Activated CD4-positive, alpha-beta T cell treated with anti-CD3 and anti-CD28 coated beads, Interleukin-2, amount 10 ng/mL, durations not matched to agents 7 days and 5 days (primary cell): ENCODE measurements at regions not wholly inside any gene's neighbourhood (a gene's known extent, or its start where the extent isn't known, plus 50 kb on each side); places are given as distances from the start of the nearest gene placed in this dataset.
"Not testable (repeated sequence)": the region's sequence is repeated elsewhere in the genome, so short reads cannot be mapped to it uniquely, and the experiment has no call there.

Experiments used
- CTCF ChIA-PET: fragments of 350-600 bp; sonication (Branson Sonifier 250); formaldehyde crosslinking; loops from one replicate; lab custom pipeline; 2021; ENCODE audit warnings: antibody characterized with exemption; lab: Charles Lee
- POLR2A ChIA-PET: fragments of 350-600 bp; sonication (Branson Sonifier 250); formaldehyde crosslinking; loops from one replicate; lab custom pipeline; 2021; ENCODE audit warnings: antibody characterized with exemption; lab: Charles Lee
- DNase-seq: peaks from one replicate; pipeline ENCODE4 v3.0.0-alpha.2; 2020
- H3K27ac Mint-ChIP-seq: one replicate; pipeline ENCODE4 v1.8.0; 2021; ENCODE audit warnings: mild to moderate bottlenecking, moderate library complexity, mixed read lengths
- H3K27me3 Mint-ChIP-seq: one replicate; pipeline ENCODE4 v1.8.0; 2021; ENCODE audit warnings: mixed read lengths
- H3K36me3 Mint-ChIP-seq: one replicate; pipeline ENCODE4 v1.8.0; 2021; ENCODE audit warnings: low read depth, mixed read lengths
- H3K4me1 Mint-ChIP-seq: one replicate; pipeline ENCODE4 v1.8.0; 2021; ENCODE audit warnings: mixed read lengths
- H3K4me3 Mint-ChIP-seq: one replicate; pipeline ENCODE4 v1.8.0; 2021; ENCODE audit warnings: mild to moderate bottlenecking, moderate library complexity, mixed read lengths
- H3K9me3 Mint-ChIP-seq: one replicate; pipeline ENCODE4 v1.8.0; 2021; ENCODE audit warnings: mixed read lengths

DNA sequence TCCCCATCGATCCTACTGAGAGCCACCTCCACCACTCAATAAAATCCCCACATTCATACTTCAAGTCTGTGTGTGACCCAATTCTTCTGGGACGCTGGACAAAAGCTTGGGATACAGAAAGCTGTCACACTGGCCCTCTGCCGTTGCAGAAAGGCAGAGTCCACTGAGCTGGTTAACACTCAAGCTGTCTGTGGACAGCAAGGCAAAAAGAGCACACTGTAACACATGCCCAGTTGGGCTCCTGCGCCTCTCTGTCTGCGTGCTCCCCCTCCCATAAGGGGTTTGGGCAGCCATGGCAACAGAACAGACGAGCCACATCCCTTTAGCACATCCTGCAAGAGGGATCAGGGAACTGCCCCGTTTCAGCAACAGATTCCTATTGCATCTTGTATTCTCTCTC lies 106.9 kb upstream of the RGPD4 start:
- no peak overlapping the region for H3K27ac Mint-ChIP-seq
- no peaks in the 10 kb centered on the region for H3K36me3 Mint-ChIP-seq
- no peak for DNase-seq
- no peaks in the 10 kb centered on the region for H3K27me3 Mint-ChIP-seq
- no peak overlapping the region for H3K4me3 Mint-ChIP-seq
- no peaks in the 10 kb centered on the region for H3K4me1 Mint-ChIP-seq
- ChIA-PET POLR2A (no interaction called here), CTCF (no interaction called here)
- H3K9me3 Mint-ChIP-seq, result no peaks in the 10 kb centered on the region

DNA sequence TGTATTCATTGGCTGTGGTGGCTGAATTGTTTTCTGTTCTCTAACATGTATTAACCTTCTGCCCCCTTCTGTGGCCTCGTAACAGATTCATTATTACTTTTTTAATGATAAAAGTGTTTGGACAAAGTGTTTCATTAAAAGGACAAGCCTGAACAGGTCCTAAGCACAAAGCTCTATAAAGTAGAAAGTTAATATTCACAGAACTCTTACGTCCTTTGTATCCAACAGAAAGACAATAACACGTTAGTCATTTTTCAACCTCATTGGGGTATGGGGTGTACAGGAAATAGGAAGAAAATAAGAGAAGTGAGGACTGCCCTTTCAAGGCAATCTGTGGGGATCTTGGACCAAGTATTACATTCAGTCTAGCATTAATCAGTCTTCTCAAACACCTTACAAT lies 105.5 kb upstream of the RGPD4 start:
- no peak for DNase-seq
- H3K36me3 Mint-ChIP-seq, result no peaks in the 10 kb centered on the region
- H3K4me3 Mint-ChIP-seq, result no peak overlapping the region
- POLR2A ChIA-PET, result no interaction called here
- CTCF ChIA-PET, result no interaction called here
- no peaks in the 10 kb centered on the region for H3K9me3 Mint-ChIP-seq
- H3K4me1 Mint-ChIP-seq, result no peaks in the 10 kb centered on the region
- no peaks in the 10 kb centered on the region for H3K27me3 Mint-ChIP-seq
- no peak overlapping the region for H3K27ac Mint-ChIP-seq

DNA sequence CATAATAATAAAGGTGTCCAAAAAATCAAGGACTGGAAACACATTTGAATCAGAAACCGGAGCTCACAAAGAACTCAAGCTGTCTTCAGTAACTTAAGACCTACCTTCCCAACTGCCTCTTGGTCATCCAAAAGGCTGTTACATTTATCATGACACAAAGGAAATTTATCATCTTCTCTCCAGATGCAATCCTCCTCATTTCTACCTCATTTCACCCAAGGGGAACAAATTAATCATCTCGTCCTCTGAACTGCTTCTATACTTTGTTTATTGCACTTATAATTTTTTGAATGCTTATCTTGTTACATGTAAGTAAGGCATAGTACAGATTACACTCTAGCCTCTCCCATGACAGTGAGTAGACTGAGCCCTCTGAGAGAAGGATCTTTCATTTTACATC lies 105.1 kb upstream of the RGPD4 start:
- POLR2A ChIA-PET, result no interaction called here

DNA sequence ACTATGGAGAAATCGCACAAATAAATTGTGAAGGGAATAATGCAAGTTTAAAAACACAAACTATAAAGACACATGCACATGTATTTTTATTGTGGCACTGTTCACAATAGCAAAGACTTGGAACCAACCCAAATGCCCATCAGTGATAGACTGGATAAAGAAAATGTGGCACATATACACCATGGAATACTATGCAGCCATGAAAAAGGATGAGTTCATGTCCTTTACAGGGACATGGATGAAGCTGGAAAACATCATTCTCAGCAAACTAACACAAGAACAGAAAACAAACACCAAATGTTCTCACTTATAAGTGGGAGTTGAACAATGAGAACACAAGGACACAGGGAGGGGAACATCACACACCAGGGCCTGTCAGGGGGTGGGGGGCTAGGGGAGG lies 100.9 kb upstream of the RGPD4 start:
- H3K27ac Mint-ChIP-seq, H3K36me3 Mint-ChIP-seq, CTCF ChIA-PET: not testable (repeated sequence)

More for the DNA sequence above, 105.1 kb upstream of the RGPD4 start:
- no peak for DNase-seq
- Mint-ChIP-seq H3K27ac (no peak overlapping the region), H3K9me3 (no peaks in the 10 kb centered on the region), H3K36me3 (no peaks in the 10 kb centered on the region), H3K4me1 (no peaks in the 10 kb centered on the region), H3K27me3 (no peaks in the 10 kb centered on the region), H3K4me3 (no peak overlapping the region)
- CTCF ChIA-PET, result no interaction called here

DNA sequence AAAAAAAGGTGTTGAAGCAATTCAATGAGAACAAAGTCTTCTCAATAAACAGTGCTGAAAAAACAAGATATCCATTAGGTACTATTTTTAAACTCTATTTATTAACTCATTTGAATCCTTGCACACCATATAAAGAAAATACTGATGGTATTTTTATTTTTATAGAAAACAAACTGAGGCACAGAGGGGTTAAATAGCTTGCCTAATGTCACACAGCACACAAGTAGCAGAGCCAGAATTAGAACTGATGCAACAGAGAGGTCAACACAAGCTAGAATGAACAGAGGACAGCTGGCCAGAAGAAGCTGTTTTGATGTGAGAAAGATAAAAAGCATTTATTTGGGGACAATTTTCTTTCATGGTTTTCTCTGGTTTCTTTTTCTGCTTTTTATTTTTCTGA lies 99.4 kb upstream of the RGPD4 start:
- H3K4me1 Mint-ChIP-seq, result no peaks in the 10 kb centered on the region
- H3K4me3 Mint-ChIP-seq, result no peak overlapping the region
- no peaks in the 10 kb centered on the region for H3K27me3 Mint-ChIP-seq
- no peak for DNase-seq
- H3K27ac Mint-ChIP-seq, result no peak overlapping the region
- ChIA-PET POLR2A (no interaction called here), CTCF (interaction anchor here (0.7 kb wide), 1 partner anchor 11 kb away, joined by 3 read pairs; no protein-coding TSS in a partner anchor)
- no peaks in the 10 kb centered on the region for H3K9me3 Mint-ChIP-seq
- H3K36me3 Mint-ChIP-seq, result no peaks in the 10 kb centered on the region

More for the DNA sequence above, 100.9 kb upstream of the RGPD4 start:
- H3K4me3 Mint-ChIP-seq, POLR2A ChIA-PET, H3K27me3 Mint-ChIP-seq, H3K9me3 Mint-ChIP-seq, DNase-seq, H3K4me1 Mint-ChIP-seq: not testable (repeated sequence)

DNA sequence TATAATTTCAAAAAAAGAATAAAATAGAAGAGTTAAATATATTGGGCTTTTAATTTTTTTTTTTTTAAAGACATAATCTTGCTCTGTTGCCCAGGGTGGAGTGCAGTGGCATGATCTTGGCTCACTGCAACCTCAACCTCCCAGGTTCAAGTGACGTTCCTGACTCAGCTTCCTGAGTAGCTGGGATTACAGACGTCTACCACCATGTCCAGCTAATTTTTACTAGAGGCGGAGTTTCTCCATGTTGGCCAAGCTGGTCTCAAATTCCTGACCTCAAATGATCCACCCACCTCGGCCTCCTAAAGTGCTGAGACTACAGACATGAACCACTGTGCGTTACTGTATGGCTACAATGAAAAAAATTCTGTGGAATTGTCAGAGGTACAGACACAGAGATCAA lies 98.1 kb upstream of the RGPD4 start:
- ChIA-PET POLR2A (no interaction called here), CTCF (no interaction called here)
- Mint-ChIP-seq H3K27ac (no peak overlapping the region), H3K27me3 (no peaks in the 10 kb centered on the region), H3K9me3 (no peaks in the 10 kb centered on the region), H3K4me3 (no peak overlapping the region), H3K4me1 (no peaks in the 10 kb centered on the region), H3K36me3 (no peaks in the 10 kb centered on the region)
- DNase-seq, result no peak

DNA sequence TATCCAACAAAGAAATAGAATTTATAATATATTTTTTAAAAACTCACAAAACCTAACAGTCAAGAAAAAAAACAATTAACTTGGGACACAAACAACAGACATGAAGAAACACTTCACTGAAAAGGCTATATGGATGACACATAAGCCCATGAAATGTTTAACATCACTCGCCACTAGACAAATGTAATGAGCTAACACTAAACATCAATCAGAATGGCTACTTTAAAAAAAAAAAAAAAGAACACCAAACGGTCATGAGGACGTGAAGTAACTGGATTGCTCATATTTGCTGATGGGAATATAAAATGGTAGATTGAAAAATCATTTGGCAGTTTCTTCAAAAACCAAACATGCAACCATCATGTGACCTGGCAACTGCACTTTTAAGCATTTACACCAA lies 97.3 kb upstream of the RGPD4 start:
- no peaks in the 10 kb centered on the region for H3K4me1 Mint-ChIP-seq
- DNase-seq, result no peak
- CTCF ChIA-PET, result no interaction called here
- H3K27ac Mint-ChIP-seq, result no peak overlapping the region
- POLR2A ChIA-PET, result no interaction called here
- H3K4me3 Mint-ChIP-seq, result no peak overlapping the region
- no peaks in the 10 kb centered on the region for H3K36me3 Mint-ChIP-seq
- no peaks in the 10 kb centered on the region for H3K9me3 Mint-ChIP-seq
- H3K27me3 Mint-ChIP-seq, result no peaks in the 10 kb centered on the region

DNA sequence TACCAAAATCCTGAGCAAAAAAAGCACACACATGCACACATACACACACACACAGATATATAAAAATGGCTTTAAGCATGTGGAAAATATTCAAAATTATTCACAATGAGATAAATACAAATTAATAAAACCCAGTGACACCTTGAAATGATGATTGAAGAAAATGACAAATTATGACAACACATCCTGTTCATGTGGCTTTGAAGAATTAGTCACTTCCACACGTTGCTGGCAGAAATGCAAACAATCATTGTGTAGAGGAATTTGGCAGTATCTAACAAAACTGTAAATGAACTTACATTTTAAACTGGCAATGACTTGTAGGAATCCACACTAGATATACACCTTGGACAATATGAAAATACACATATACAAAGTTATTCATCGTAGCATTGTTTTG lies 95.8 kb upstream of the RGPD4 start:
- H3K4me1 Mint-ChIP-seq, result no peaks in the 10 kb centered on the region
- POLR2A ChIA-PET, result no interaction called here
- CTCF ChIA-PET, result no interaction called here
- H3K36me3 Mint-ChIP-seq, result no peaks in the 10 kb centered on the region
- no peak for DNase-seq
- no peaks in the 10 kb centered on the region for H3K9me3 Mint-ChIP-seq
- H3K4me3 Mint-ChIP-seq, result no peak overlapping the region
- H3K27ac Mint-ChIP-seq, result no peak overlapping the region
- no peaks in the 10 kb centered on the region for H3K27me3 Mint-ChIP-seq

DNA sequence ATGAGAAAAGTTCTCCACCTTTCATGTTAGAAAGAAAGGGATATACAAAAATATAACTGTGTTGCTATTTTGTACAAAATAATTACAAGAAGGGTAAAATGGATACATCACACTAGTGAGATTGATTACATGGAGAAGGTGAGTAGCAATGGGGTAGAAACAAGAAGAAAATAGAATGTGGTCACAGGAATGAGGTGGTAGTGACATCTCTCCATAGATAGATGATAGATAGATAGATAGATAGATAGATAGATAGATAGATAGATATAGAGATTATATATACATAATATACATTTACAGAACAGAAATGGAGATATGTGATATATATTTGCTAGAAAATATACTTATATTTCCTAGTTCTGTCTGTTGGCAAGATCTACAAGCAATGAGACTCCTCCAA lies 95.3 kb upstream of the RGPD4 start:
- CTCF ChIA-PET, result no interaction called here

DNA sequence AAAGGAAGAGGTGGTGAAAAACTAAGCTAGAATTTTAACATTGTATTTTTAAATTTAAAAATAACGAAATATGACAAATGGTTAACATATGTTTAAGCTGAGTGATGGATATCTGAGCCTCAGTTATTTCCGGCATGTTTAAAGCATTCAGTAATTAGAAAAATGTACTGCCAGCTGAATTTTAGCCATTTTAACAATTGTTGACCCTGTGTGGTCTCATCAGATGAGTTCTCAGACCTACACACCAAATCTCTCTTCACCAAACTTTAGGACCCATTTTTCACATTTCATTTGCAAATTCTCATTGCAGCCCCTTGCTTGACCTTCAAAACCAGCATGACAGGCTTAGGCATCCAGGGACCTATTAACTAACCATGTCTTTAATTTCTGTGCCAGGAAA lies 91.5 kb upstream of the RGPD4 start:
- Mint-ChIP-seq H3K4me1 (no peaks in the 10 kb centered on the region), H3K27ac (no peak overlapping the region), H3K9me3 (no peaks in the 10 kb centered on the region), H3K27me3 (peaks cover 1% of the 10 kb centered on the region), H3K36me3 (no peaks in the 10 kb centered on the region), H3K4me3 (no peak overlapping the region)
- no peak for DNase-seq
- POLR2A ChIA-PET, result no interaction called here
- CTCF ChIA-PET, result no interaction called here

More for the DNA sequence above, 95.3 kb upstream of the RGPD4 start:
- Mint-ChIP-seq H3K4me3 (no peak overlapping the region), H3K27ac (no peak overlapping the region), H3K36me3 (no peaks in the 10 kb centered on the region), H3K4me1 (no peaks in the 10 kb centered on the region), H3K27me3 (no peaks in the 10 kb centered on the region), H3K9me3 (no peaks in the 10 kb centered on the region)
- DNase-seq, result no peak
- POLR2A ChIA-PET, result no interaction called here

DNA sequence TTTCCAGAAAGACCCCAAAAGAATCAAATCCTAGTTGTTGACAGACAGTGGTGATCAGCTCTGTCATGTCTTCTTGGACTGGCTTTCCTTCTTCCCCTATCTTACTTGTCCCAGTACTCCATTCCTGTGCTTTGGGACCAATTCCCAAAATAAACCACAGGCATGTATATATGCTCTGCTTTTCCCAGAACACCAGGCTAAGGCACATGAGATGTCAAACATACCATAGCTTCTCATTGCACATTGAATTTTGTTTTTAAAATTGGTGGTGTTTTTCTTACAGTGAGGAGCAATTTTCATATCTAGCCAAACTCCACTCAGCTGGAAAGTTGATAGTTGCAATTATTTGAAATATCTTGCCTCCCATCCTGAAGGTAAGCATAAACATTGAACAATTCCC lies 88.9 kb upstream of the RGPD4 start:
- POLR2A ChIA-PET, result no interaction called here
- CTCF ChIA-PET, result no interaction called here
- H3K27me3 Mint-ChIP-seq, result peaks cover 1% of the 10 kb centered on the region

DNA sequence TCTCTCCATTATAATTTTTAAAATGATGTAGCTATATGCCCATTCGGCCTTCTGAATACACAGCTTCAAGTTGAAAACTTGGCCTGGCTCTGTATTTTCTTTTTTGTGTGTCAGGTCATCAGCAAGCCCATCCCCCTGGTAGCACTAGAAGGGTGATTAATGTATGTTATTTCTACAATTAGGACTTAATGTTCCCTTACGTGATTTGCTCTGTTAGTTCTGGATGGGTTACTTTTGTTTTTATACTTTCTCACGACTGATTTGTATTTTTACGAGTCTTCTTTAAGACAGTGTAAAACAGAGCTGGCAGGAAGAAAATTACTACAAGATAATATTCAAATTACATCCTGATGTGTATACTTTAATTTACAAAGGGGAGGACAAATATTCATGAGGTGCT lies 88.4 kb upstream of the RGPD4 start:
- Mint-ChIP-seq H3K9me3 (no peaks in the 10 kb centered on the region), H3K4me1 (no peaks in the 10 kb centered on the region), H3K36me3 (no peaks in the 10 kb centered on the region), H3K4me3 (no peak overlapping the region), H3K27me3 (peaks cover 1% of the 10 kb centered on the region), H3K27ac (no peak overlapping the region)
- ChIA-PET CTCF (no interaction called here), POLR2A (no interaction called here)
- DNase-seq, result no peak

More for the DNA sequence above, 88.9 kb upstream of the RGPD4 start:
- Mint-ChIP-seq H3K9me3 (no peaks in the 10 kb centered on the region), H3K4me3 (no peak overlapping the region), H3K4me1 (no peaks in the 10 kb centered on the region), H3K36me3 (no peaks in the 10 kb centered on the region), H3K27ac (no peak overlapping the region)
- DNase-seq, result no peak

DNA sequence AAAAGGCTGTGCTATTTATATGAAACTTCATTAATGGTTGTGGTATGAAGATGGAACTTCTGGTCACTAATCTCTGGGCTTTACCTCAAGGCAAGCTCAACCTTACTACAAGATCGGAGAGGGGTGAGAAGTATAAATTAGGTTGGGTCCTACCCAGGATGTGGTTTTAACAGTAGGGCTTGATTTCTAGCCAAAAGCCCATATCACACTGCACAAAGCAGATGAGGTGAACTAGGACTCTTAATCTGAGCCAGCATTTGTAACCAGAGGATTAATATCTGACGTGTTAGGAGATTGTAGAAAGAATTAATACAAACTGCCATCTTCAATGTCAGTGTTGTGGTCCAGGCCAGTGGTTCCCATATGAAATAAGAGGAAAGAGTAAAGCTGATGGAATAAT lies 86.4 kb upstream of the RGPD4 start:
- no peak overlapping the region for H3K27ac Mint-ChIP-seq
- no peak for DNase-seq
- ChIA-PET CTCF (no interaction called here), POLR2A (no interaction called here)
- H3K9me3 Mint-ChIP-seq, result no peaks in the 10 kb centered on the region
- no peak overlapping the region for H3K4me3 Mint-ChIP-seq
- H3K4me1 Mint-ChIP-seq, result no peaks in the 10 kb centered on the region
- H3K27me3 Mint-ChIP-seq, result peaks cover 1% of the 10 kb centered on the region
- no peaks in the 10 kb centered on the region for H3K36me3 Mint-ChIP-seq

DNA sequence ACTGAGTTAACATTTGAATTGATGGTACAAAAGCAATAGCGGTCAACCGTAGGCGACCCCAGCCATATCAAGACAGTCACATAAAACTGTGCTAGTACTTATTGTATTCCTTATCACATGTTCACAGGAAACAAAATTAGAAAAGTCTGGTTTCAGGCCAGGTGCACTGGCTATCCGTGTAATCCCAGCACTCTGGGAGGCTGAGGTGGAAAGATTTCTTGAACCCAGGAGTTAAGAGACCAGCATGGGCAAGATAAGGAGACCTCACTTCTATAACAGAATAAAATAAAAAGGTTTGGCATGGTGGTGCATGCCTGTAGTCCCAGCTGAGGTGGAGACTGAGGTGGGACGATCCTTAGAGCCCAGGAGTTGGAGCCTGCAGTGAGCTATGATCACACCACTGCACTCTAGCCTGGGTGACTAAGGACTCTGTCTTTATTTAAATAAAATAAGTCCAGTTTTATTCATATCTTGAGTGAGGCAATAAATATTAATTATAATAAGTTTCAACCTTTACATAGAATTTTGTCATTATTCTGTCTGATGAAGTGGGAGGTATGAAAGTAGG lies 84.1 kb upstream of the RGPD4 start:
- no peak overlapping the region for H3K4me3 Mint-ChIP-seq
- H3K9me3 Mint-ChIP-seq, result no peaks in the 10 kb centered on the region
- H3K4me1 Mint-ChIP-seq, result no peaks in the 10 kb centered on the region
- no peaks in the 10 kb centered on the region for H3K36me3 Mint-ChIP-seq
- peaks cover 1% of the 10 kb centered on the region for H3K27me3 Mint-ChIP-seq
- ChIA-PET POLR2A (no interaction called here), CTCF (no interaction called here)
- no peak for DNase-seq
- H3K27ac Mint-ChIP-seq, result no peak overlapping the region
